Adrenal gland (tissue), 9 donors: ENCODE measurements at regions not wholly inside any gene's neighbourhood (a gene's known extent, or its start where the extent isn't known, plus 50 kb on each side); places are given as distances from the start of the nearest gene placed in this dataset.

ENCODE experiments used
- DNase-seq, 7 donors: peaks; one replicate each; pipeline ENCODE4 v3.0.0-alpha.2; 2019 to 2020
- H3K27ac ChIP-seq, 5 donors: fragments of 200-600 bp; sonication (generic) in 4 of 5; 1 replicate in 3 of 5; 2 replicates in 2 of 5; pipeline versions ENCODE4 v1.5.1 to v1.8.0; 2016 to 2020; ENCODE audit warnings: mild to moderate bottlenecking in 1 of 5
- H3K27me3 ChIP-seq: fragments of 200-600 bp; 2 replicates; pipeline ENCODE4 v1.8.0; 2021
- H3K36me3 ChIP-seq, 2 donors: fragments of 200-600 bp; replicated peaks in 1 of 2; 1 replicate in 1 of 2; 2 replicates in 1 of 2; pipeline versions ENCODE4 v1.5.1 to v1.8.0; 2018 to 2022
- H3K4me1 ChIP-seq, 2 donors: fragments of 200-600 bp; replicated peaks in 1 of 2; 1 replicate in 1 of 2; 2 replicates in 1 of 2; pipeline versions ENCODE4 v1.5.1 to v1.8.0; 2018 to 2021
- H3K4me3 ChIP-seq, 4 donors: fragments of 200-600 bp; sonication (generic) in 3 of 4; one replicate each; pipeline ENCODE4 v1.5.1; 2016 to 2018
- H3K9me3 ChIP-seq, 3 donors: fragments of 200-600 bp; sonication (generic) in 1 of 3; replicated peaks in 1 of 3; 1 replicate in 2 of 3; 2 replicates in 1 of 3; pipeline versions ENCODE4 v1.5.1 to v1.8.0; 2016 to 2021
- POLR2A ChIP-seq, 2 donors: fragments of 450-650 bp; IDR thresholded peaks; one replicate each; pipeline ENCODE4 v1.6.1; 2017; ENCODE audit warnings: antibody characterized with exemption in 2 of 2, mild to moderate bottlenecking in 2 of 2, moderate library complexity in 1 of 2
- WGBS, 4 donors: extraction: QIAGEN DNeasy Blood & Tissue Kit in 2 of 4; methylation state at CpG; one replicate each; pipeline versions ENCODE4 v1.1.5 to v1.1.7; 2013 to 2017; 5-methylcytosine and 5-hydroxymethylcytosine counted together
- intact Hi-C, 2 donors: fragments of 100-400 bp; cut with DNase I; formaldehyde crosslinking; loops; one replicate each; pipeline versions ENCODE4 v1.14.1 to v1.15.0; 2022 to 2023
- TF ChIP-seq, protein P1 (sequence below), 6 experiments: fragments of 450-650 bp in 4 of 6; fragments of 200-600 bp in 2 of 6; sonication (generic) in 1 of 6; IDR thresholded peaks; 1 replicate in 5 of 6; 2 replicates in 1 of 6; pipeline versions ENCODE4 v1.5.1 to v1.8.0; 2016 to 2021; ENCODE audit warnings: antibody characterized with exemption in 6 of 6, mild to moderate bottlenecking in 2 of 6, moderate library complexity in 1 of 6
- donor health status: healthy with polysubstance abuse.
- donor health status: Bipolar disorder and iron deficiency.
- donor health status: DM: yes; HTN: yes; CAD: no.
- donor health status: DM: no; HTN: no; CAD: no.
- donor health status: DM: no; HTN: no; CAD: no.

DNA sequence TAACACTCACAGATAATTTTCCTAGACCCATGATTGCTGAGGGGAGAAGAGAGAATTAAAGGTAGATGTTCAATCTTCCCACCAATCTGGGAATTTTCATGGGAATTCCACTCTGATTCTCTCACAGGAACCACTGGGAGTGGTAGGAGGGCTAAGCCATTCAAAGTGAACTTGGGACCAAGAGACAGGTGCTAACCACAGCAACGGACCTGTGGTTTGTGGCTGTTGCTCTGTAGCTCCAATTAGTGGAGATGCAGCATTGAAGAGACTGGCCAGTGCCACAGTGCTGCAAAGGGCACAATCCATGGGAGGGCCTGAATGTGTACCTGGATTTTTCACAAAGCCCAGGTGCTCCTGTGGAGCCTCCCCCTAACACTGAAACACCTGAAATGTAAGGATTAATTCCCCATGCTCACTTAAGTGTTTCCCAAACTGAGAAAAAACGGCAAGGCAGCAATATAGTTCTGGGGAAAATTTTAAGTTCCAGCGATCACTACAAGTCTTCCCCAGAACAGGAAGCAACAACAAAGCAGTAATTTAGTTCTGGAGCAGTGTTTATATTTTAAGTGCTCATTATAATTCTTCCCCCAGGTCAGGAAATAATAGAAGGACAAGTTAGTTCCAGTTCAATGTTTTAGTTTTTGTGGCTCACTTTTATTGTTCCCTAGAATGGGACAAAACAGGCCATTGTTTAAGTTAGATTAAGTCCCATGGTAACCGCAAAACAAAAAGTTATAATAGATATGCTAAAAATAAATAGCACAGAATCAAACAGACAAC is 1045.8 kb downstream of the CNTNAP5 start:
- no peak for DNase-seq
- TF ChIP-seq, protein P1, sequence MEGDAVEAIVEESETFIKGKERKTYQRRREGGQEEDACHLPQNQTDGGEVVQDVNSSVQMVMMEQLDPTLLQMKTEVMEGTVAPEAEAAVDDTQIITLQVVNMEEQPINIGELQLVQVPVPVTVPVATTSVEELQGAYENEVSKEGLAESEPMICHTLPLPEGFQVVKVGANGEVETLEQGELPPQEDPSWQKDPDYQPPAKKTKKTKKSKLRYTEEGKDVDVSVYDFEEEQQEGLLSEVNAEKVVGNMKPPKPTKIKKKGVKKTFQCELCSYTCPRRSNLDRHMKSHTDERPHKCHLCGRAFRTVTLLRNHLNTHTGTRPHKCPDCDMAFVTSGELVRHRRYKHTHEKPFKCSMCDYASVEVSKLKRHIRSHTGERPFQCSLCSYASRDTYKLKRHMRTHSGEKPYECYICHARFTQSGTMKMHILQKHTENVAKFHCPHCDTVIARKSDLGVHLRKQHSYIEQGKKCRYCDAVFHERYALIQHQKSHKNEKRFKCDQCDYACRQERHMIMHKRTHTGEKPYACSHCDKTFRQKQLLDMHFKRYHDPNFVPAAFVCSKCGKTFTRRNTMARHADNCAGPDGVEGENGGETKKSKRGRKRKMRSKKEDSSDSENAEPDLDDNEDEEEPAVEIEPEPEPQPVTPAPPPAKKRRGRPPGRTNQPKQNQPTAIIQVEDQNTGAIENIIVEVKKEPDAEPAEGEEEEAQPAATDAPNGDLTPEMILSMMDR (IDR thresholded peaks at IDR 0.05), result no peak
- TF ChIP-seq POLR2A (IDR thresholded peaks at IDR 0.05), result no peak
- H3K9me3 ChIP-seq, result no peaks in the 10 kb centered on the region
- no peaks in the 10 kb centered on the region for H3K4me1 ChIP-seq
- WGBS, 4 donors, result 73 to 79% (median 77%) methylated on average over 4 of the region's 4 CpGs
- H3K27me3 ChIP-seq, result no peaks in the 10 kb centered on the region
- H3K27ac ChIP-seq, result no peak overlapping the region
- intact Hi-C loops, result no loop called here
- no peaks in the 10 kb centered on the region for H3K36me3 ChIP-seq
- no peak overlapping the region for H3K4me3 ChIP-seq

DNA sequence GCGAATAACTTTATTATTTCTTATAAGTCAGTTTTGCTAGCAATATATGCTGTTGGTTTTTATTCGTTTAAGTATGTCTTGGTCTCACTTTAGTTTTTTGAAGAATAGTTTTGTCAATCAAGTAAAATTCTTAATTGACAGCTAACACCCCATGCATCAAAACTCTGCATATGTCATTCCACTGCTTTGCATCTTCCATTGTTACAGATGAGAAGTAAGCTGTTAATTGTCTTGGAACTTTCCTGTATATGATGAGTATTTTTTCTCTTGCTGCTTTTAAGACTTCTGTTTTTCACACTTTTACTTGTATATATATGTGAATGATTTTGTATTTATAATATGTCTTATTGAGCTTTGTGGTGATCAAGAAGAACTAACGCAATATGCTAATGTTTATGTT is 1048.4 kb downstream of the CNTNAP5 start:
- DNase-seq, result no peak
- intact Hi-C loops, result no loop called here
- no peak overlapping the region for H3K27ac ChIP-seq
- no peaks in the 10 kb centered on the region for H3K4me1 ChIP-seq
- no peaks in the 10 kb centered on the region for H3K9me3 ChIP-seq
- no peaks in the 10 kb centered on the region for H3K27me3 ChIP-seq
- no peaks in the 10 kb centered on the region for H3K36me3 ChIP-seq
- no peak for TF ChIP-seq POLR2A (IDR thresholded peaks at IDR 0.05)
- TF ChIP-seq, protein P1 (IDR thresholded peaks at IDR 0.05), result no peak
- no peak overlapping the region for H3K4me3 ChIP-seq
- whole genome bisulfite sequencing, 4 donors, result 90 to 92% (median 90%) methylated on average over 3 of the region's 3 CpGs

DNA sequence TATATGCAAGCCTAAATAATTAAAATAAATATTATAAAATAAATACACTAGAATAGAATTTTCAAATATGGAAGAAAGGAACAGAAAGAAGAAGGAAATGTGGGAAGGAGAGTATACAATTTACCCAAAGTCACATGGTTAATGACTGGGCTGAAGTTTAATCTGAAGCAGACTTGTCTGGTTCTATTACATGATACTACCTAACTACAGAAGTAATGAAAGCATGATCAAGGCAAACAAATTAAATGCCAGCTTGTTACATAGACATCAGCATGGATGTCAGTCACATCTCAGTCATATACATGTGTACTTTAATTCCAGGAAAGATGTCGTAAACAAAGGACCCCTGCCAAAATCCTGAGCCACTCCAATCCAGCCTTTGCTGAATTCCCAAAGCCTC is 1060.8 kb downstream of the CNTNAP5 start:
- no peaks in the 10 kb centered on the region for H3K27me3 ChIP-seq
- no peak overlapping the region for H3K27ac ChIP-seq
- H3K36me3 ChIP-seq, result no peaks in the 10 kb centered on the region
- H3K9me3 ChIP-seq, result no peaks in the 10 kb centered on the region
- intact Hi-C loops, result no loop called here
- DNase-seq, result no peak
- no peaks in the 10 kb centered on the region for H3K4me1 ChIP-seq
- TF ChIP-seq, protein P1 (IDR thresholded peaks at IDR 0.05), result no peak
- no peak for TF ChIP-seq POLR2A (IDR thresholded peaks at IDR 0.05)
- H3K4me3 ChIP-seq, result no peak overlapping the region
- WGBS, 4 donors, result 64 to 87% (median 82%) methylated on average over 1 of the region's 1 CpG

DNA sequence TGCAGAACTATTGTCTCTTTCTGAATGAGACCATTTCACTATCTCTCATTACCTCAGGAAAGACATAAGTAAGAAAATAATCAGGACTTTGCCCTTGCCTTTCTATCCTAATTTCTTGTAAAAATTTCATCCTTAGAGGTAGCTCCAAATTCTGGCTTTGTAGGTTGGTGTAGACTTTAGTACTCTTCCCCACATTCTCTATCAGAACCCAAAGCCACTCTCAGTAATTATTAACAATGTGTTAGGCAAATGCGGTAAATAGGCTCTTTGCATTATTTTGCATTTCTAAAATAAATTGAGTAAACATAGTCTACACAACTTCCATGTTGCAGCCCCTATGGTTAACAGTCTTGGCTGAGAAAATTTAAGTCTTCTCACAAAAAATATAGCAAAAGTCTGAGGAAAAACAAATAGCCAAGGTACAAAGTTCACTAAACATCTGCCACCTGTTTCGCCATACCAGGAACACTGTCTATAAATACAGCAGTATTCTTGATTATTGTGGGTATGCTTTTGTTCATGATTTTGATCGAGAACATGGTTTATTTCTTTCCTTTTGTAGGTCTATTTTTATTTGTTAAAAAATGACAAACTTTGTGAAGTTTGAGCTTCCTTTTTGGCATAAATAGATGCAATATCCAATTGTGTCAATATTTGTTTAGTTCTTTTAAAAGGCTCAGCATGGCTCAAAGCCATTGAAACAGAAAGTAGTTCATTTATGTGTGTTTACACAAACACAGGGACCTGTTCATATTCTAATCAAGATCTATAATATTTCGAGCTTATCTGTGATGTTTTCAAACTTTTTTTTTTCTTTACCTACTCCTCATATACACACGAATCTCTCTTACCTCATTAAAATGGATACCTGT is 1061.5 kb downstream of the CNTNAP5 start:
- Histone ChIP-seq H3K36me3 (no peaks in the 10 kb centered on the region), H3K27me3 (no peaks in the 10 kb centered on the region), H3K27ac (no peak overlapping the region), H3K4me3 (no peak overlapping the region), H3K9me3 (no peaks in the 10 kb centered on the region), H3K4me1 (no peaks in the 10 kb centered on the region)
- 67 to 74% (median 71%) methylated on average over 5 of the region's 5 CpGs for WGBS, 4 donors
- TF ChIP-seq POLR2A (IDR thresholded peaks at IDR 0.05), result no peak
- TF ChIP-seq, protein P1 (IDR thresholded peaks at IDR 0.05), result no peak
- intact Hi-C loops, result no loop called here
- no peak for DNase-seq
